OCI-LY3 (cell line): ENCODE measurements at regions not wholly inside any gene's neighbourhood (a gene's known extent, or its start where the extent isn't known, plus 50 kb on each side); places are given as distances from the start of the nearest gene placed in this dataset.
"Not testable (repeated sequence)": the region's sequence is repeated elsewhere in the genome, so short reads cannot be mapped to it uniquely, and the experiment has no call there.

Experiments
- H2AFZ ChIP-seq: fragments of 200-600, 300-600 bp; shearing (Covaris generic); 2 replicates; pipeline ENCODE4 v1.6.0; 2014; ENCODE audit warnings: antibody characterized with exemption, low read depth, low read length
- H3K27ac ChIP-seq: fragments of 200-600, 300-600 bp; sonication (generic); 2 replicates; pipeline ENCODE4 v1.5.1; 2014; ENCODE audit warnings: mild to moderate bottlenecking, low read length, moderate library complexity, mixed read lengths
- H3K27me3 ChIP-seq: fragments of 200-600, 300-600 bp; sonication (generic); 2 replicates; pipeline ENCODE4 v1.6.1; 2014; ENCODE audit warnings: low read depth, low read length, mixed read lengths
- H3K36me3 ChIP-seq: fragments of 200-600, 300-600 bp; sonication (generic); replicated peaks from 2 replicates; pipeline ENCODE3; 2014; ENCODE audit warnings: low read depth, low read length, mixed read lengths
- H3K4me1 ChIP-seq: fragments of 300-600, 200-600 bp; sonication (generic); 2 replicates; pipeline ENCODE4 v1.6.1; 2014; ENCODE audit warnings: low read length, mixed read lengths
- H3K4me2 ChIP-seq: fragments of 200-600, 300-600 bp; sonication (generic); 2 replicates; pipeline ENCODE4 v1.6.1; 2014; ENCODE audit warnings: low read length, mixed read lengths
- H3K4me3 ChIP-seq: fragments of 300-600, 200-600 bp; sonication (generic); 2 replicates; pipeline ENCODE4 v1.5.1; 2014; ENCODE audit warnings: antibody characterized with exemption, mild to moderate bottlenecking, low read length, moderate library complexity
- H3K79me2 ChIP-seq: fragments of 300-600, 200-600 bp; shearing (Covaris generic); 2 replicates; pipeline ENCODE4 v1.6.1; 2014; ENCODE audit warnings: mild to moderate bottlenecking, low read length, mixed read lengths
- H3K9ac ChIP-seq: fragments of 300-600, 200-600 bp; shearing (Covaris generic); 2 replicates; pipeline ENCODE4 v1.6.0; 2014; ENCODE audit warnings: mild to moderate bottlenecking, low read length, moderate library complexity
- H3K9me3 ChIP-seq: fragments of 200-600, 300-600 bp; shearing (Covaris generic); 2 replicates; pipeline ENCODE4 v1.6.1; 2014; ENCODE audit warnings: low read length, mixed read lengths; ENCODE audit not compliant: insufficient read depth
- H4K20me1 ChIP-seq: fragments of 200-600, 300-600 bp; sonication (generic); 2 replicates; pipeline ENCODE4 v1.6.1; 2016; ENCODE audit warnings: low read length, mixed read lengths; ENCODE audit not compliant: insufficient read depth
- CTCF ChIP-seq: fragments of 200-600, 300-600 bp; sonication (generic); IDR thresholded peaks from 2 replicates; pipeline ENCODE4 v1.5.1; 2014; ENCODE audit warnings: antibody characterized with exemption, low read length, low read depth
- EZH2phosphoT487 ChIP-seq: fragments of 200-600 bp; shearing (Covaris generic); IDR thresholded peaks from 2 replicates; pipeline ENCODE4 v1.6.1; 2018; ENCODE audit warnings: antibody characterized with exemption, mixed run types, low read depth

GRCh38 chr7:66467887-66468286, 160.8 kb upstream of the KCTD7 start:
- Histone ChIP-seq H2AFZ (no peak overlapping the region), H3K36me3 (no peaks in the 10 kb centered on the region), H3K79me2 (no peaks in the 10 kb centered on the region), H3K9me3 (no peaks in the 10 kb centered on the region), H3K4me3 (no peak overlapping the region), H3K27ac (no peak overlapping the region), H3K9ac (no peak overlapping the region), H3K4me1 (no peaks in the 10 kb centered on the region), H4K20me1 (no peaks in the 10 kb centered on the region), H3K4me2 (no peak overlapping the region), H3K27me3 (no peaks in the 10 kb centered on the region)
- TF ChIP-seq CTCF (no peak), EZH2phosphoT487 (no peak)

- H4K20me1 ChIP-seq, H3K27ac ChIP-seq, H3K9ac ChIP-seq, H3K4me1 ChIP-seq, H3K4me2 ChIP-seq, H3K9me3 ChIP-seq, H3K36me3 ChIP-seq, H2AFZ ChIP-seq, H3K27me3 ChIP-seq, H3K79me2 ChIP-seq, H3K4me3 ChIP-seq: not testable (repeated sequence)
Measured at GRCh38 chr7:66473064-66473463, 155.6 kb upstream of the KCTD7 start.

DNA sequence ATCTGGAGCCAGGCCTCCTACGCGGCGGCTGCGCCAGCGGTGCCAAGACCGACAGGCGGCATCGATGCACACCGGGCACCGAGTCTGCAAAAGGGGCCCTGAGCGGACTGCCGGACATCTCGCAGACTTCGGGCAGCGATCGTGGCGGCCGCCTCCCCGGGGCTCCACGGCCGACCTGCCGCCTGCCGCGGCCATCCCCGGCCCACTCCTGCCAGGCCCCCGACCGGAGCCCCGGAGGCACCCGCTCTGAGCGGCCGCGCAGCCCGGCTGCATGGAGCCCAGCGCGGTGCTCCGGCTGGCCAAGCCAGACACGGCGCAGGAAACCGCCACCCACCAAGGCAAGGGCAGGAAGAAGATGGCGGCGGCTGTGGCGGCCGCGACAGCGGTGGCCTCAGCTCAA, 154.2 kb upstream of the KCTD7 start:
- no peak overlapping the region for H3K4me2 ChIP-seq
- TF ChIP-seq CTCF, result no peak
- TF ChIP-seq EZH2phosphoT487, result no peak
- H4K20me1 ChIP-seq, result no peaks in the 10 kb centered on the region
- no peaks in the 10 kb centered on the region for H3K4me1 ChIP-seq
- no peaks in the 10 kb centered on the region for H3K36me3 ChIP-seq
- no peak overlapping the region for H3K9ac ChIP-seq
- no peaks in the 10 kb centered on the region for H3K79me2 ChIP-seq
- no peak overlapping the region for H2AFZ ChIP-seq
- H3K4me3 ChIP-seq, result no peak overlapping the region
- no peaks in the 10 kb centered on the region for H3K9me3 ChIP-seq
- H3K27ac ChIP-seq, result no peak overlapping the region
- H3K27me3 ChIP-seq, result no peaks in the 10 kb centered on the region

DNA sequence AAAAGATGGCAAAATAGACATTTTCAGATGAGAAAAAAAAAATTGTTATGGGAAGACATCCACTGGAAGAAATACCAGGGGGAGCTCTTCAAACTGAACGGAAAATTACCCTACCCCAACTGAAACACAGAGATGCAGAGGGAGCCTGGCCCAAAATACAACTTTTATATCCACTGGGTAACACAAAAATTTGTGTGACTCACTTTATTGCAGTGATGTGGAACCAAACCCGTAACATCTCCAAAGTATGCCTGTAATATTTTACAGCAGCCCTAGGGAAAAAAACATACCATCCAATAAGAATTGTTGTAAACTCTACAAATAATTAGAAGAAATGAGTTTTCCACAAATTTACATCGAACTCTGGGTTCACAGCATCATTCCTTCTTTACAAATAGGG, 152.6 kb upstream of the KCTD7 start:
- H3K4me3 ChIP-seq, result not testable (repeated sequence)

DNA sequence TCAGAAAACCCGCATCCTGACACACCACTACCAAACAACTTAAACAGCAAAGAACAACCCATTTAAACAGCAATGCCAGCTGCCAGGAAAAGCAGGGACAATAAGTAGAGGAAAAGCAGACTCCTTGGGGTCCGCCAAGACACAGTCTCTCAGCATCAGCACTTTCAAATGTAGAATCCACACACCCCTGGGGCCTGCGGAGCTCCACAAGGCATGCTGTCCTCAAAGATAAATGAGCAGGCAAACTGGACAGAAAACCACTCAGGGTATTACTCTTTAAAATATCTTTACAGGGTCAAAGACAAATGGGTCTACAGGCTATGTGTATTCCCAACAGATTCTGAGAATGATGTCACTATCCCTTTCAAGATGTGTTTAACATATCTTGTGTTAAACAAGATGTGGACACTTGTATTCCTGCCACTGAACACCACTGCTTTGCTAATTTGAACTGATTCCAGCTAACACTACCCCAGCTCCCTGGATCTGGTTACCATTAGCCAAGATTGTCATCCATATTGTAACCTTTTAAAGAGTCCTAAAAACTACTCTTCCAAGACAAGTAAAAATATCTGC, 150.8 kb upstream of the KCTD7 start:
- H3K4me1 ChIP-seq, H3K27me3 ChIP-seq, H3K9me3 ChIP-seq, H4K20me1 ChIP-seq, H2AFZ ChIP-seq, H3K27ac ChIP-seq, H3K4me2 ChIP-seq, H3K79me2 ChIP-seq, H3K4me3 ChIP-seq, H3K36me3 ChIP-seq, H3K9ac ChIP-seq: not testable (repeated sequence)

More for the DNA sequence above, 152.6 kb upstream of the KCTD7 start:
- H4K20me1 ChIP-seq, H3K9me3 ChIP-seq, H3K4me1 ChIP-seq, H3K4me2 ChIP-seq, H3K36me3 ChIP-seq, H3K79me2 ChIP-seq, H3K9ac ChIP-seq, H2AFZ ChIP-seq, H3K27me3 ChIP-seq, H3K27ac ChIP-seq: not testable (repeated sequence)

DNA sequence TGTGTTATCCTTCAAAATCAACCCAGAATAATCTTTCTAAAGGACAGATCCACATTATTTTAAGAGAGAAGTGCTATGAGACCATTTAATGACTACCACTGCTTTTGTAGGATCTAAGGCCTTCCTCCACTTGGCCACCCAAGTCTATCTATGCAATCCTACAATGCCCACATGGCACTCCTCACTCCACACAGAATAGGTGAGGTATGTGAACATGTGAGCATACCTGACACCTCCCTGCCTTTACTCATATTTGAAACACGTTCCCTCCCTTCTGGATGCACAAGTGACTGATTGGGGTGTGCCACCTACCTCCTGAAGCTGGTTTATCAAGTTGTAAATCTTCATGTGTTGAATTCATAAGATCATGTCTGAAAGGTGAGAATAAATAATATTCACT, 147.5 kb upstream of the KCTD7 start:
- not testable (repeated sequence) for H3K4me2 ChIP-seq, H3K36me3 ChIP-seq

DNA sequence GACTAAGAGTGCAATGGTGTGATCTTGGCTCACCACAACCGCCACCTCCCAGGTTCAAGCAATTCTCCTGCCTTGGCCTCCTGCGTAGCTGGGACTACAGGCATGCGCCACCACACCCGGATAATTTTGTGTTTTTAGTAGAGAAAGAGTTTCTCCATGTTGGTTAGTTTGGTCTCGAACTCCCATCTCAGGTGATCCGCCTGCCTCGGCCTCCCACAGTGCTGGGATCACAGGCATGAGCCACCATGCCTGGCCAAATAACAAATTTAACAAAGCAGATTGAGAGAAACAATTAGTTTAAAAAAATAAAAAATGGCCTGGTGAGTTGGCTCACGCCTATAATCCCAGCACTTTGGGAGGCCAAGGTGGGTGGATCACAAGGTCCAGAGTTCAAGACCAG, 139.6 kb upstream of the KCTD7 start:
- H3K4me1 ChIP-seq, H3K27ac ChIP-seq, H4K20me1 ChIP-seq, H3K9ac ChIP-seq, H2AFZ ChIP-seq, H3K4me2 ChIP-seq, H3K36me3 ChIP-seq, H3K27me3 ChIP-seq, H3K9me3 ChIP-seq, H3K4me3 ChIP-seq: not testable (repeated sequence)
- peaks cover 16% of the 10 kb centered on the region for H3K79me2 ChIP-seq

More for the DNA sequence above, 147.5 kb upstream of the KCTD7 start:
- not testable (repeated sequence) for H3K4me3 ChIP-seq, H2AFZ ChIP-seq, H3K27me3 ChIP-seq, H3K4me1 ChIP-seq, H3K9me3 ChIP-seq, H4K20me1 ChIP-seq, H3K27ac ChIP-seq, H3K79me2 ChIP-seq, H3K9ac ChIP-seq

- peaks cover 18% of the 10 kb centered on the region for H3K79me2 ChIP-seq
- not testable (repeated sequence) for H3K27me3 ChIP-seq, H3K4me3 ChIP-seq, H3K27ac ChIP-seq, H4K20me1 ChIP-seq, H3K4me2 ChIP-seq, H3K9me3 ChIP-seq, H3K9ac ChIP-seq, H3K36me3 ChIP-seq, H3K4me1 ChIP-seq, H2AFZ ChIP-seq
Measured at GRCh38 chr7:66489741-66490140, 138.9 kb upstream of the KCTD7 start.
